GM21576 (cell line): ENCODE measurements at regions not wholly inside any gene's neighbourhood (a gene's known extent, or its start where the extent isn't known, plus 50 kb on each side); places are given as distances from the start of the nearest gene placed in this dataset.

Experiments
- ATAC-seq: cut with Tn5 transposase; IDR thresholded peaks from one replicate; pipeline ENCODE4 v1.9.1; 2021; ENCODE audit warnings: mild to moderate bottlenecking, moderate library complexity; ENCODE audit not compliant: unreplicated experiment

GRCh38 chr12:124388038-124388671 is 93.3 kb downstream of the RFLNA start:
- ATAC-seq: no peak

DNA sequence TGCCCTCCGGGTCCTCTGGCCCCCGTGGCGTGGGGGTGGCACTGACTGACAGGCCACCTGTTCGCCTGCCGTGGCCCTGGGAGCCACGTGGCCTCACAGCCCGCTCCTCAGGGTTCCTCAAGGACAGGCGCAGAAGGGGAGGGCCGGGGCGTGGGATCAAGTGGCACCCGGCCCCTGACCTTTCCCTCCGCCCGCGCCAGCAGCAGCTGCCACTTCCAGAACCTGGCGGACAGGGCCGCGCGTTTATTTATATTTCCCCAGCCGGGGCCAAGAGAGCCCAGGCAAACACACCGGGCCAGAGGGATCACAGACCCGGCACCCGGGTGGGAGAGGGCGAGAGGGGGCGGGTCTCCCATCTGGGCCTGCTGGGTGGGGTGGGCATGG is 92.6 kb downstream of the RFLNA start:
- ATAC-seq: no peak

DNA sequence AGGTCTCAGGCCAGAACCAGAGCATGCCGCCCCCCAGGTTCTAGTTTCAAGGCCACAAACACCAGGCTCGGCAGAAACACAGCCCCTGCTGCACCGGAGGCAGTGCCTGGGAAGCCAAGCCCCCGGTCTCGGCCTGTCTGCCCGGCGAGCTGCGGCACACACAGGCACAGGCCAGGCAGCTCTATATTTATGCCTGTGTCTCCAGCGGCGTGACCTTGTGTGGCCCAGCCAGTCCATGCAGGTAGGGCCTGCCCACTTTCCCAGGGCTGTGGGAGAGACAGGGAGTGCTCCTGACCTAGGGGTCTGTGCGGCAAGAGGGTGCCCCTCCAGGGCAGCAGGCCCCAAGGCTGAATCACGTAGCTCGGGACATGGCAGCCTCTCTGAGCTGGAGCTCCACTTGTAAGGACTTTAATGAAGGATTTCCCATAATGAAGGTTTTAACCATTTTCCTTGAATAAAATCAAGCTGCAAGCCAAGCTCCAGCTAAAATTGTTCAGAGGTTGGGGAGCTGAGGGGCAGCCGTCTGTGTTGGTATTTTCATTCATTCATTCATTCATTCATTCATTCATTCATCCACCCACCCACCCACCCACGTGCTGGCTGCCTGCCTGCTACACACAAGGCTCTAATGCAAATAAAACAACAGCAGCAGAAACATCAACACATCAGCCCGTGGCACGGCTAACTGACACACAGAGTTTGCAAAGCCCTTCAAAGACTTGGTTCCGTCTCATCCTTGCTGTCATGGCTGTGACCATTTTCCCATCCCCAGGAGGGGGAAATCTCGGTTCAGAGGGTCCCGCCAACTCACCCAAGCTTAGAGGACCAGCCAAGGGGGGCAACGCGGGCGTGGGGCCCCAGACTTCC is 92.0 kb downstream of the RFLNA start:
- ATAC-seq: no peak

DNA sequence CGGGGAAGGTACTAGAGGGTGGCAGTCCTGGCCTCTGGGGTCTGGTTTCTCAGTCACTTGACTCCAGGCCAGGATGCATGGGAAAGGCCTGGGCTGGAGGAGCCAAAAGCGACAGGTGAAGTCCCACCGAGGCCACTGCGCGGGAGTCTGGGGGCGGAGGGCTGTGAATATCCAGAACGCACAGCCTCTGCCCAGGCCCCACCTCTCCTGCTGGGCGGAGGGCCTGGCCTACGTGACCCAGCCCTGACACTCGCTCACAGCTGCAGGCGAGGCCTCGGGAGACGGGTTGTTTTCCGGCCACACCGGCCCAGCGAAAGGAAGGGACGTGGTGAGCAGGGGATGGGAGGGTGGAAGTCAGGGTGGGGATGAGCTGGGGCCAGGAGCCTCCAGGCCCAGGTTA is 91.2 kb downstream of the RFLNA start:
- no peak for ATAC-seq

GRCh38 chr12:124385219-124385969 is 90.5 kb downstream of the RFLNA start:
- ATAC-seq: no peak

- ATAC-seq: no peak
These were observed 89.5 kb downstream of the RFLNA start for GRCh38 chr12:124384299-124384894.

- no peak for ATAC-seq
These were observed 88.1 kb downstream of the RFLNA start for GRCh38 chr12:124383028-124383427.

DNA sequence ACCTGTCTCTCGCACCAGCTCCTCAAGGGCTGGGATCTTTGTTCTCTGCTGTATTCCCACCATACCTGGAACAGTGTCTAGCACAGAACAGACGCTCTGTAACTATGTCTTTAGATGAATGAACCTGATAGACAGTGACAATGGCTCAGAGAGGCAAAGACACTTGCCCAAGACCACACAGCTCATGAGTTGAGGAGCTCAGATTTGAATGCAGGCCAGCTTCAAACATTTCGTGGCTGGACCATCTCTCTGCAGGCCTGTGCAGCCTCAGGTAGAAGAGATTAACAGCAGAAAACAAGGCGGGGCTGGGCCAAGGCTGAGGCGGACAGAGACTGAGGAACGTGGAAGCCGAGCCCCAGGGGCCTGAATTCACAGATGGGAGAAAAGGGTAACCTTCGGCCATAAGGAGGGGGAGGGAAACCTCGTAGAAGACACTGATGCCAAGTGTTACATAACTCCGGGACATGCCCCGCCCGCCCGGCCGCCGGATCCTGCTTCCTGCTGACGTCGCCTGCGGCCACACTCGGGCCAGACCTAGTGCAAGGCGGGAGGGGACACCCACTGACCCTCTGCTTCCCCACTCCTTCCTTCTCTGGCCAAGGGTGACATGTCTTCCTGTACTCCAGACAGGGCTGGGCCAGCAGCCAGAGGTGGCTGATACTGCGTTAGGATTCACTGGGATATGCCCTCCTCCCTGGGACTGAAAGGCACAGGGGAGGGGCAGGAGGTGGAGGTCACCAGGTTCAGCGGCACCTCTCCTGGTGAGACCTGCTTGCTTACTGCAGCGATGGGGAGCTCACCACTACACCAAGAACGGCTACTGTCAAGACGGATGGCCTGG is 86.8 kb downstream of the RFLNA start:
- ATAC-seq: no peak

GRCh38 chr12:124380796-124381455 is 86.0 kb downstream of the RFLNA start:
- ATAC-seq: no peak

GRCh38 chr12:124379938-124380754 is 85.3 kb downstream of the RFLNA start:
- no peak for ATAC-seq

DNA sequence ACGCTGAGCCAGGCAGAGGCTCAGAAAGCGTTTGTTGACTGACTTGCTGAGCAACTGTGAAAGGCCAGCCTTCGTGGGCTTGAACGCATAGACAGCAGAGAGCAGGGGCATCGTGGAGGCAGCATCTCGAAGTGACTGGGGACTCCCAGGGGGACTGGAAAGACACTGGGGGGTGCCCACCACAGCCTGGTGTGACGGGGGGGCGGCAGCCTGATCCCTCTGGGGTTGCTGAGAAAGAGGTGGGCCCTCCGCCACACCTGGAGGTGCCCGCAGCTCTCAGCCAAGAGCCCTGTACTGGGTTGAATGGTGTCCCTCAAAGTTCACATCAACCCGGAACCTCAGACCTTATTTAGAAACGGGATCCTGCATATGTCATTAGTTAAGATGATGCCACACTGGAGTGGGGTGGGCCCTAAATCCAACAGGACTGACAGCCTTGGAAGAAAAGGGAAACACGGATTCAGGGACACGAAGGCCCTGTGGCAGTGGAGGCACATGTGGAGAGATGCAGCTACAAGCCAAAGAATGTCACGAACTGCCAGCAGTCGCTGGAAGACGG is 84.6 kb downstream of the RFLNA start:
- ATAC-seq: no peak

DNA sequence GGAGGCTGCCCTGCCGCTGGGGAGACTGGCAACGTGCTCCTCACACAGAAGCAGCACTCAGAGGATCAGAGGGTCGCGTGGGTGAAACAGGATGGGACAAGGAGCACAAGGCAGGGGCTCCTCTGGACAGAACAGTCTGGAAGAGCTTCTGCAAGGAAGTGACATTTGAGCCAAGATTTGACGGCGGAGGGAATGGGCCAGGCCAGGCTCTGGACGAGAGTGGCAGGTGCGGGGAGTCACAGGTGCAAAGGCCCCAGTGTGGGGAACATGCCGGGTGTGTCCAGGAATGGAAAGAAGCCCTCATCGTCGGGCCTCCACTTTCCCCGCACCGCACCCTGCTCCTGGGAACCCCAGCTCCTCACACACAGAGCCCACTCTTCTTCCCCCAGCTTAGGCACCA is 84.0 kb downstream of the RFLNA start:
- no peak for ATAC-seq

GRCh38 chr12:124377981-124378509 is 83.2 kb downstream of the RFLNA start:
- no peak for ATAC-seq

DNA sequence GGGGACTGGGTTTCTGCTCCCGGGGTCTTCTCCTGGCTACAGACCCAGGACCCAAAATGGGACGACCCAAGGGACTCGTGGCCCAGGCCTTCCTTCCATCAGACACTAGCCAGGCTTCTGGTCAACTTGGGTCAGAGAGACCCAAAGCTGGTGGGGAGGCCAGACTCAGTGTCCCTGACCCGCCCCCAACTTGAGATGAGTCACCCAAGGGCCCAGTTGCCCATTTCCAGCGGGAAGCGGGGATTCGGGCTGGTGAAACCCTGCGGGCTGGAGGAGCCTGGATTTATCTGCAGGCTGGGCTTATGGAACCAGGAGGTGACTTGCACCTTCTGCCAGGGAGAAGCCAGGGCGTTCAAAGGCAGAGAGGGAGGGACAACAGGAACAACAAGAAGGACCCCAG is 81.5 kb downstream of the RFLNA start:
- ATAC-seq: no peak

- ATAC-seq: no peak
These were observed 80.9 kb downstream of the RFLNA start for GRCh38 chr12:124375789-124376175.

DNA sequence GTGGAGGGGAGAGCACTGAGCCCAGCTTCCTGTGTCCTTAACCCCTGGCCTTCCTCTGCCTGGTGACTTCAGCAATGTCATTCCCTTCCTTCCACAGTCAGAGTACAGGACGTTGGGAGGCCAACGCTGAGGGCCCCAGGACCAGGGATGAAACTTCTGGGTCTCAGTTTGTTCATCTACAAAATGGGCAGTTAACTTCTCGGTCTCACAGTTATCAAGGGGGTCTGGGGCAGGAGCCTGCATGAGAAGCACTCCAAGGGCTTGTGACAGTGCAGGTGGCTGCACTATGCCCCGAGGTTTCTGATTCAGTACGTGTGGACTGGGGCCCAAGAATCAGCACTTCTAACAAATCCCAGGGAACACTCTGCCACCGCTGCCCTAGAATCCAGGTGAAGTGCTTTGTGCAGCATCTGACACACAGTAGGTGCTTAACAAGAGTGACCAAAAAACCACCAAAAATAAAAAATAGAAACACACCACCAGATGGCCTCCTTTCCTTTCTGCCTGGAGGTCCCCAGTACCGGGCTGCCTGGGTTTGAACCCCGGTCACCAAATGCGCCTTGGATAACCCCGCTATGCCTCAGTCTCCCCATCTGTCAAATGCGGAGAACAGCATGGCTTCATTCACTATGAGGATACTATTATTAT is 80.4 kb downstream of the RFLNA start:
- ATAC-seq: no peak

DNA sequence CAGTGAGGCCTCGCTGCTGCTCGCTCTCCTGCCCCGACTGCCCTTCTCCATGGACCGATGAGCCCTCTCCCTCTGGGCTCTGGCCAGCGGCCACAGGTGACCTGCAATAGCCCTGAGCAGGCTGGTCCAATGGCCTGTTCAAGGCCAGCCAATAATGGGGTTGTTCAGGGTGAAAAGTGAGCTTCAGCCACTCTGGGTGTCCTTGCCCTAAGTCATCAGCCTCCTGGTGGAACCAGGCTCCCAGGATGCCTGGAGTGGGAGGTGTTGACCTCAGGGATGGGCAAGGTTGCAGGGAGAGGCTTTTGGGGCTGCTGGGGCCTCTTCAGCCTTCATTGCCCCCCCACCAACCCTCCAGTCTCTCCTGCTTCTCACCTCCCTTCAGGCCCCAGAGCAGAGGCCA is 79.7 kb downstream of the RFLNA start:
- no peak for ATAC-seq

DNA sequence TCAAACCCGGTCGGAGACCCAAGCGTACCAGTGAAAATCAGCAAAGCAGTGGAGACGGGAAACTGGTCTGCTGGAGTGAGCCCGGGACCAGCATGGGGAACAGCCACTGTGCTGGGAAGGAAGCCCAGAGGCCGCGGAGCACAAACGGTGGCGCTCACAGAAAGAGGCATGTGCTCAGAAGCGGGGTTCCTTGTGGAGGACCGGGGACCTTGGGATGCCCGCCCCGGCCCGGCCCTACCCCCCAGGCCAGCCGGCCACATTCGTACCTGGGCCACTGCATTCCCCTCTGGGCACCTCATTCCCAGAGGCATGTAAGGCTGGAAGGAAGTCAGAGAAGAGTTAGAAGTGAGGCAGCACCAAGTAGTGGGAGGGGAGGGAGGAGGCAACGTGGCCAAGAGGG is 79.3 kb downstream of the RFLNA start:
- ATAC-seq: no peak
